ENCODE measurements at regions not wholly inside any gene's neighbourhood (a gene's known extent, or its start where the extent isn't known, plus 50 kb on each side); places are given as distances from the start of the nearest gene placed in this dataset.

DNA sequence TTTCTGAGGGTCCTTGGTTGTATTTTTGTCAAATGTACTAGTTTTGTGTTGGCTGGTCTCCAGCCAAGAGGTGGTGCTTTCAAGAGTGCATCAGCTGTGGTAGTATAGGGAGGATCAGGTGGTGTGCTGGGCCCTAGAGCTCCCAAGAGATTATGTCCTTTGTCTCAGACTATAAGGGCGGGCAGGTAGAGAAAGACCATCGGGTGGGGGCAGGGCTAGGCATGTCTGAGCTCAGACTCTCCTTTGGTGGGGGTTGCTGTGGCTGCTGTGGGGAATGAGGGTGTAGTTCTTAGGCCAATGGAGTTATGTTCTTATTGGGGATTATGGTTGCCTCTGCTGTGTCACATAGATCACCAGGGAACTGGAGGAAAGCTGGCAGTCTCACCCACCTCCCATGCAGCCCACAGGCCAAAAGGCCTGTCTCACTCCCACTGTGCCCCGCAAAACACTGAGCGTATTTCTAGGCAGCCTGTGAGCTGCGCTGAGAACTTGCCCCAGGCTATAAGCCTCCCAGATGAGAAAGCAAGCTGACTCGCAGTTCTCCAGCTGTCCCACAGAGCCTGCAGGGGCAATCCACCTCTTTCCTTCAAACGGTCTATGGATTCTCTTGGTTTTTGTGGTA, 1066.7 kb downstream of the GRM8 start:
- TF ChIP-seq, protein P1, sequence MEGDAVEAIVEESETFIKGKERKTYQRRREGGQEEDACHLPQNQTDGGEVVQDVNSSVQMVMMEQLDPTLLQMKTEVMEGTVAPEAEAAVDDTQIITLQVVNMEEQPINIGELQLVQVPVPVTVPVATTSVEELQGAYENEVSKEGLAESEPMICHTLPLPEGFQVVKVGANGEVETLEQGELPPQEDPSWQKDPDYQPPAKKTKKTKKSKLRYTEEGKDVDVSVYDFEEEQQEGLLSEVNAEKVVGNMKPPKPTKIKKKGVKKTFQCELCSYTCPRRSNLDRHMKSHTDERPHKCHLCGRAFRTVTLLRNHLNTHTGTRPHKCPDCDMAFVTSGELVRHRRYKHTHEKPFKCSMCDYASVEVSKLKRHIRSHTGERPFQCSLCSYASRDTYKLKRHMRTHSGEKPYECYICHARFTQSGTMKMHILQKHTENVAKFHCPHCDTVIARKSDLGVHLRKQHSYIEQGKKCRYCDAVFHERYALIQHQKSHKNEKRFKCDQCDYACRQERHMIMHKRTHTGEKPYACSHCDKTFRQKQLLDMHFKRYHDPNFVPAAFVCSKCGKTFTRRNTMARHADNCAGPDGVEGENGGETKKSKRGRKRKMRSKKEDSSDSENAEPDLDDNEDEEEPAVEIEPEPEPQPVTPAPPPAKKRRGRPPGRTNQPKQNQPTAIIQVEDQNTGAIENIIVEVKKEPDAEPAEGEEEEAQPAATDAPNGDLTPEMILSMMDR (conservative IDR thresholded peaks at IDR 0.05 in 1 of 2, IDR thresholded peaks at IDR 0.05 in 1 of 2; ENCODE audit: low read depth in 1 of 2, low read length in 2 of 2), result no peak
- TF ChIP-seq EZH2 (IDR thresholded peaks at IDR 0.05; ENCODE audit: low read length, missing control alignments), result no peak

All from fibroblast of lung (primary cell).